Gastrocnemius medialis (tissue), 4 donors: ENCODE measurements at regions not wholly inside any gene's neighbourhood (a gene's known extent, or its start where the extent isn't known, plus 50 kb on each side); places are given as distances from the start of the nearest gene placed in this dataset.

ENCODE experiments used
- POLR2A ChIP-seq, 2 donors: fragments of 450-650 bp; IDR thresholded peaks; one replicate each; pipeline ENCODE4 v1.6.1; 2017; ENCODE audit warnings: antibody characterized with exemption in 2 of 2, mild to moderate bottlenecking in 2 of 2, moderate library complexity in 2 of 2
- TF ChIP-seq, protein P1 (sequence below), 5 experiments: fragments of 450-650 bp in 3 of 5; fragments of 200-600 bp in 2 of 5; sonication (generic) in 2 of 5; IDR thresholded peaks in 4 of 5; conservative IDR thresholded peaks in 1 of 5; 1 replicate in 4 of 5; 2 replicates in 1 of 5; pipeline ENCODE4 v1.5.1; 2016 to 2019; ENCODE audit warnings: antibody characterized with exemption in 5 of 5, mild to moderate bottlenecking in 3 of 5, moderate library complexity in 3 of 5

GRCh38 chr5:13328316-13328715 is 616.2 kb downstream of the DNAH5 start:
- TF ChIP-seq, protein P1, sequence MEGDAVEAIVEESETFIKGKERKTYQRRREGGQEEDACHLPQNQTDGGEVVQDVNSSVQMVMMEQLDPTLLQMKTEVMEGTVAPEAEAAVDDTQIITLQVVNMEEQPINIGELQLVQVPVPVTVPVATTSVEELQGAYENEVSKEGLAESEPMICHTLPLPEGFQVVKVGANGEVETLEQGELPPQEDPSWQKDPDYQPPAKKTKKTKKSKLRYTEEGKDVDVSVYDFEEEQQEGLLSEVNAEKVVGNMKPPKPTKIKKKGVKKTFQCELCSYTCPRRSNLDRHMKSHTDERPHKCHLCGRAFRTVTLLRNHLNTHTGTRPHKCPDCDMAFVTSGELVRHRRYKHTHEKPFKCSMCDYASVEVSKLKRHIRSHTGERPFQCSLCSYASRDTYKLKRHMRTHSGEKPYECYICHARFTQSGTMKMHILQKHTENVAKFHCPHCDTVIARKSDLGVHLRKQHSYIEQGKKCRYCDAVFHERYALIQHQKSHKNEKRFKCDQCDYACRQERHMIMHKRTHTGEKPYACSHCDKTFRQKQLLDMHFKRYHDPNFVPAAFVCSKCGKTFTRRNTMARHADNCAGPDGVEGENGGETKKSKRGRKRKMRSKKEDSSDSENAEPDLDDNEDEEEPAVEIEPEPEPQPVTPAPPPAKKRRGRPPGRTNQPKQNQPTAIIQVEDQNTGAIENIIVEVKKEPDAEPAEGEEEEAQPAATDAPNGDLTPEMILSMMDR (IDR thresholded peaks at IDR 0.05 in 4 of 5, conservative IDR thresholded peaks at IDR 0.05 in 1 of 5): no peak
- no peak for TF ChIP-seq POLR2A (IDR thresholded peaks at IDR 0.05)
